Ishikawa (cell line): ENCODE measurements at regions not wholly inside any gene's neighbourhood (a gene's known extent, or its start where the extent isn't known, plus 50 kb on each side); places are given as distances from the start of the nearest gene placed in this dataset.

Experiments used
- CEBPB ChIP-seq: IDR thresholded peaks from 2 replicates; pipeline ENCODE4 v1.6.1; 2012
- CREB1 ChIP-seq: IDR thresholded peaks from 2 replicates; pipeline ENCODE4 v1.6.1; 2012; ENCODE audit warnings: low read depth
- EP300 ChIP-seq: IDR thresholded peaks from 2 replicates; pipeline ENCODE4 v1.6.1; 2012; ENCODE audit warnings: borderline replicate concordance
- FOXM1 ChIP-seq: IDR thresholded peaks from 2 replicates; pipeline ENCODE4 v1.6.1; 2012; ENCODE audit warnings: low read depth, borderline replicate concordance
- MAX ChIP-seq: IDR thresholded peaks from 2 replicates; pipeline ENCODE4 v1.6.1; 2012
- NFIC ChIP-seq: IDR thresholded peaks from 2 replicates; pipeline ENCODE4 v1.6.1; 2012
- REST ChIP-seq: IDR thresholded peaks from 2 replicates; pipeline ENCODE4 v1.6.1; 2012; ENCODE audit warnings: low read depth, mild to moderate bottlenecking
- TAF1 ChIP-seq: IDR thresholded peaks from 2 replicates; pipeline ENCODE4 v1.6.1; 2012; ENCODE audit warnings: low read depth, mild to moderate bottlenecking
- TCF12 ChIP-seq: IDR thresholded peaks from 2 replicates; pipeline ENCODE4 v1.6.1; 2012; ENCODE audit warnings: low read depth
- TEAD4 ChIP-seq: IDR thresholded peaks from 2 replicates; pipeline ENCODE4 v1.6.1; 2012
- USF1 ChIP-seq: IDR thresholded peaks from 2 replicates; pipeline ENCODE4 v1.6.1; 2012
- ZBTB7A ChIP-seq: IDR thresholded peaks from 2 replicates; pipeline ENCODE4 v1.6.1; 2012; ENCODE audit warnings: low read depth

DNA sequence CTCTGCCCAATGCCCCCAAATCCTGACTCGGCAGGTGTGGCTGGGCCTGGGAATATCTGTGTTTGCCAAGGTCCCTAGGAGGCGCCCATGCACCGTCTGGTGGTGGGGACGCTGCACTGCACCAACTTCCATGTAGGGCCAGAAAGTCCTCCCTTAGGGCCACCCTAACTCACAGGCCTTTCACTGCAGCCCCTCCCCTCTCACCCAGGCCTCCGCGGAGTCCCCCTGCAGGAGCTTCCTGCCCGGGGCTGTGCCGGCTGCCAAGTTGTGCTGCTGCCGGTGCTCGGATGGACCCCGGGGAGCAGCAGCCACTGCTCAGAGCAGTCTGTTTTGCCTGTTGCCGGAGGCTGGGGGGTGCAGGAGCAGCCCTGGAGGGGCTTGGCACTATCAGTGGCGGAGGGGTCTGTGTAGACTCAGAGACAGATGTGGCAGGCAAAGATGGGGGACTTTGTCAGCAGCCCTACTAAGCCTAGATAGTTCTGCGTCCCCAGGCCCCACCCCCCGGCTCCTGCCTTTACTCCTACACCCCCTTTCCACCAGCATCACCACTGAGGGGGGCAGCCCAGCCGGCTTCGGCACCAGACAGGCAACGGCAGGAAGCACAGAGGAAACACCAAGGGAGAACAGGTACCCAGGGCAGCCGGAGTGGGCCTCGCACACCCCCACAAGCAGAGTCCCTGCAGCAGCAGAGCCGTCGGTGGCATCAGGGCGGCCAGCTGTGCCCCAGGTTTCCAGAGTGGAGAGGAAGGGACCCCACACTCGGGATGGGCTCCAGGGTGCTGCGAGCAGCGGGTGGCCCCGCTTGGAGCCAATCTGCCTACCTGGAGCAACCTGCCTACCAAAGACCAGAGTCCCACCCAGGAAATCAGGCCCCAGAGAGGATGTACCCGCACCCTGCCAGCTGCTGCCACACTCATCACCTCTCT lies 124.3 kb downstream of the TRIM29 start:
- no peak for TF ChIP-seq FOXM1
- TF ChIP-seq EP300 = no peak
- TF ChIP-seq MAX = no peak
- TF ChIP-seq TCF12 = no peak
- TF ChIP-seq CEBPB = no peak
- no peak for TF ChIP-seq REST
- TF ChIP-seq NFIC = no peak
- no peak for TF ChIP-seq TAF1
- TF ChIP-seq TEAD4 = no peak
- no peak for TF ChIP-seq ZBTB7A
- no peak for TF ChIP-seq CREB1
- TF ChIP-seq USF1 = no peak
